DMS53 (cell line): ENCODE measurements at regions not wholly inside any gene's neighbourhood (a gene's known extent, or its start where the extent isn't known, plus 50 kb on each side); places are given as distances from the start of the nearest gene placed in this dataset.

ENCODE experiments used
- DNase-seq: peaks from one replicate; lab custom pipeline; 2025; lab: John Stamatoyannopoulos, UW

- DNase-seq: no peak
Observed at GRCh38 chr1:208903251-208903905, 659.2 kb upstream of the PLXNA2 start.

GRCh38 chr1:208907790-208908189 is 663.6 kb upstream of the PLXNA2 start:
- no peak for DNase-seq

GRCh38 chr1:208909011-208909984 is 665.1 kb upstream of the PLXNA2 start:
- no peak for DNase-seq

GRCh38 chr1:208910161-208910560 is 666.0 kb upstream of the PLXNA2 start:
- peak; percentile 46 for DNase-seq

GRCh38 chr1:208917281-208917680 is 666.2 kb upstream of the CAMK1G start:
- DNase-seq: peak; percentile 50

- peak; percentile 30 for DNase-seq
Observed at GRCh38 chr1:208917723-208918122, 665.8 kb upstream of the CAMK1G start.

- no peak for DNase-seq
Observed at GRCh38 chr1:208918160-208918559, 665.4 kb upstream of the CAMK1G start.

GRCh38 chr1:208919371-208919770 is 664.1 kb upstream of the CAMK1G start:
- DNase-seq: peak; percentile 33

- DNase-seq: no peak
Observed at GRCh38 chr1:208921259-208921658, 662.3 kb upstream of the CAMK1G start.

GRCh38 chr1:208923456-208923855 is 660.1 kb upstream of the CAMK1G start:
- DNase-seq: no peak

GRCh38 chr1:208923946-208924720 is 659.4 kb upstream of the CAMK1G start:
- DNase-seq: no peak

- DNase-seq: no peak
Observed at GRCh38 chr1:208924928-208925327, 658.6 kb upstream of the CAMK1G start.

GRCh38 chr1:208928349-208929010 is 655.0 kb upstream of the CAMK1G start:
- no peak for DNase-seq

- DNase-seq: no peak
Observed at GRCh38 chr1:208929575-208929974, 653.9 kb upstream of the CAMK1G start.

- DNase-seq: no peak
Observed at GRCh38 chr1:208931936-208932335, 651.6 kb upstream of the CAMK1G start.

- DNase-seq: no peak
Observed at GRCh38 chr1:208933984-208934525, 649.5 kb upstream of the CAMK1G start.

GRCh38 chr1:208934933-208935332 is 648.6 kb upstream of the CAMK1G start:
- DNase-seq: no peak

GRCh38 chr1:208935517-208936187 is 647.9 kb upstream of the CAMK1G start:
- no peak for DNase-seq

- DNase-seq: no peak
Observed at GRCh38 chr1:208939537-208940085, 643.9 kb upstream of the CAMK1G start.

- DNase-seq: peak; percentile 37
Observed at GRCh38 chr1:208942394-208943130, 641.0 kb upstream of the CAMK1G start.
